WERI-Rb-1 (cell line): ENCODE measurements at regions not wholly inside any gene's neighbourhood (a gene's known extent, or its start where the extent isn't known, plus 50 kb on each side); places are given as distances from the start of the nearest gene placed in this dataset.

Experiments
- DNase-seq: peaks from one replicate; pipeline ENCODE4 v3.0.0-alpha.2; 2020
- H3K27ac ChIP-seq: fragments of 250-450 bp; sonication (Bioruptor Pico); 2 replicates; pipeline ENCODE4 v1.5.1; 2020; ENCODE audit warnings: mild to moderate bottlenecking, moderate library complexity
- H3K27me3 ChIP-seq: fragments of 250-450 bp; sonication (Bioruptor Pico); 2 replicates; pipeline ENCODE4 v1.5.1; 2021; ENCODE audit warnings: mild to moderate bottlenecking, low read depth, moderate library complexity; ENCODE audit not compliant: insufficient read depth, severe bottlenecking
- H3K36me3 ChIP-seq: fragments of 250-450 bp; sonication (Bioruptor Pico); 2 replicates; pipeline ENCODE4 v1.5.1; 2020; ENCODE audit warnings: mild to moderate bottlenecking, moderate library complexity
- H3K4me3 ChIP-seq: 2 replicates; pipeline ENCODE4 v1.5.1; 2011; ENCODE audit warnings: low read depth, mild to moderate bottlenecking, control low read depth, low read length
- H3K9me3 ChIP-seq: fragments of 250-450 bp; sonication (Bioruptor Pico); 2 replicates; pipeline ENCODE4 v1.5.1; 2021; ENCODE audit warnings: mild to moderate bottlenecking, moderate library complexity; ENCODE audit not compliant: severe bottlenecking
- CTCF ChIP-seq: IDR thresholded peaks from 2 replicates; pipeline ENCODE4 v1.5.1; 2011; ENCODE audit warnings: low read depth, mild to moderate bottlenecking, control low read depth, inconsistent platforms, low read length

DNA sequence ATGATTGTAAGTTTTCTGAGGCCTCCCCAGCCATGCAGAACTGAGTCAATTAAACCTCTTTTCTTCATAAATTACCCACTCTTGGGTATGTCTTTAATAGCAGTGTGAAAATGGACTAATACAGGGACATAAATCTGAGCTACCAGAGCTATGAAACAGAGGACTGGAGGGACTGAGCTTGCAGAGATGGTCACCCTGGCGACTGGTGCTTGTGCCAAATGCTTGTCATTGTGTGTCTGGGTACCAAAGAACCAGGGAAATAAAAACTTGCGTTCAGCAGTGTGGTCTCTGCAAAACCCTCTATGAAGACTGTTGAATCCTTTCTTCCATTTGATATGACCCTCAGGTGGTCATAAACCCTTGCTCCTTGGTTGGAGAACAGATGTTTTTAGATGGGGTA lies 105.1 kb upstream of the PRL start:
- Histone ChIP-seq H3K4me3 (no peak overlapping the region), H3K36me3 (no peaks in the 10 kb centered on the region), H3K9me3 (no peaks in the 10 kb centered on the region), H3K27ac (no peak overlapping the region), H3K27me3 (no peaks in the 10 kb centered on the region)
- TF ChIP-seq CTCF = no peak
- DNase-seq = no peak

DNA sequence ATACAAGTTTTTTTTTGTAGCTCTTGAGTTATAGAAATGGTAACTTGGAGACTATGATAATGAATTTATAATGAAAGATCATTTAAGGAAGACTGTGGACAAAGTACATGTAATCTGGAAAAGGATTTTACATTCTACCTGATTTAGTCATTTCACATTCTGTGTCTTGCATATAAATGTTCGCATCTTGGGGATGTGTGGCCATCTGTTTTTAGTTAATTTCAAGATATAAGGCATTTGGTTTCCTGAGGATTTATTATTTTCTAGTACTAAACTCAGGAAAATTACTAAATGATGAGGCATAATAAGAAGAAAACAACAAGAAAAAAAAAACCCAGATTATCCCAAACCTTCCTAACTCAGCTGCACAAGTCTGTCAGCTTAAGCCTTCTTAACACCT lies 112.7 kb upstream of the PRL start:
- TF ChIP-seq CTCF = no peak

GRCh38 chr6:22411376-22412105 lies 114.7 kb upstream of the PRL start:
- no peak for DNase-seq
- H3K27ac ChIP-seq = no peak overlapping the region
- no peaks in the 10 kb centered on the region for H3K36me3 ChIP-seq
- H3K4me3 ChIP-seq = no peak overlapping the region
- H3K9me3 ChIP-seq = no peaks in the 10 kb centered on the region
- no peak for TF ChIP-seq CTCF
- H3K27me3 ChIP-seq = no peaks in the 10 kb centered on the region

More for the DNA sequence above, 112.7 kb upstream of the PRL start:
- Histone ChIP-seq H3K4me3 (no peak overlapping the region), H3K27ac (no peak overlapping the region), H3K27me3 (no peaks in the 10 kb centered on the region), H3K9me3 (no peaks in the 10 kb centered on the region), H3K36me3 (no peaks in the 10 kb centered on the region)
- DNase-seq = no peak

DNA sequence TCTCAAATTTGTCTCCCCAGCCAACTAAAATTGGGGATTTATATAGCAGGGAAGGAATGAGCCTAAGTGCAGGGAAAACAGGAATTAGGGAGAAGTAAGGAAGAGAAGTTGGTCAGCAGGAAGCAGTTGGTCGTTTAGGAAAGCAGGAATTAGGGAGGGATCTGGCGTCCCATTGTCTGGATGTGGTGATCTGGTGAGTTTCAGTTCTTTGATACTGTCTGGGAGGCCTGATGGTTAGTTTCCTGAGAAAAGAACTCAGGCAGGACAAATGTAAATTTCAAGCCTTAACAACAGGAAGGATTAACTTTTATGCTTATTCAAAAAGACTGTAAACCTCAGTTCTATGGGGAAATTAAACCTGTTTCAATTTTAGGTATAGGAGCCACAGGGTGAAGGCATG lies 116.2 kb upstream of the PRL start:
- no peaks in the 10 kb centered on the region for H3K36me3 ChIP-seq
- H3K27me3 ChIP-seq = no peaks in the 10 kb centered on the region
- no peak for TF ChIP-seq CTCF
- no peak overlapping the region for H3K4me3 ChIP-seq
- H3K27ac ChIP-seq = no peak overlapping the region
- no peak for DNase-seq
- no peaks in the 10 kb centered on the region for H3K9me3 ChIP-seq

DNA sequence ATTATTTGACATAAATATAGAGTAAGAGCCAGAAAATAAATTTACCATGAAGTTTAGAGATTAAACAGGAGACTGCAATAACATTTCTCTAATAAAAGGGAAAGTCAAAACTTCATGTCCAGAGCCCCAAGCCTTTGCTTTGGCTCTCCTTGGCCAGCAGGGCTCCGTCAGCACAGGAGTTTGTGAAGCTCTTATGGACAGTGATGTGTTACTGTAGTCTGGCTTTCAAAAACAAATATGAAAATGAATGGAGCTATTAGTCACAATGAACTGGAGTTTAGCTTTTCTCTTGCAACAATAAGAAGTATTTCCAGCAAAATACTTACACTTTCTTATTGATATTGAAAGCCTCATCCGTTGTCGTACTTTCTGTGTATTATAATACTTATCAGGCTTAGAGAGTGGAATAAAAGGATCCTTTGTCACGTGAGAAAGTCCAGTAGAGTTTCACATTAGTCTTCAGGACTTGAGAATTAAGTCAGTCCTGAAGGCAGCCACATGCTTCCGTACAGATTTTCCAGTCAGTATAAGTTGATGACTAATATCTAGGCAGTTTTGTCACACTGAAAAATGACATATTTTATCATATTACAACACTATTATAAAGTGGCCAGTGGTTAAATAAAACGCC lies 117.0 kb upstream of the PRL start:
- TF ChIP-seq CTCF = no peak
- Histone ChIP-seq H3K27me3 (no peaks in the 10 kb centered on the region), H3K4me3 (no peak overlapping the region), H3K9me3 (peaks cover 3% of the 10 kb centered on the region), H3K27ac (no peak overlapping the region), H3K36me3 (no peaks in the 10 kb centered on the region)
- DNase-seq = no peak
